Peyer's patch (tissue), 4 donors: ENCODE measurements at regions not wholly inside any gene's neighbourhood (a gene's known extent, or its start where the extent isn't known, plus 50 kb on each side); places are given as distances from the start of the nearest gene placed in this dataset.

Experiments used
- CTCF ChIP-seq, 6 experiments: fragments of 450-650 bp in 4 of 6; fragments of 200-600 bp in 2 of 6; sonication (generic) in 1 of 6; IDR thresholded peaks; one replicate each; pipeline ENCODE4 v1.5.1; 2017 to 2019; ENCODE audit warnings: antibody characterized with exemption in 6 of 6, mild to moderate bottlenecking in 3 of 6, moderate library complexity in 1 of 6
- POLR2A ChIP-seq, 2 donors: fragments of 450-650 bp; IDR thresholded peaks; one replicate each; pipeline ENCODE4 v1.5.1; 2017; ENCODE audit warnings: antibody characterized with exemption in 2 of 2, mild to moderate bottlenecking in 2 of 2, moderate library complexity in 2 of 2

- no peak for TF ChIP-seq CTCF (IDR thresholded peaks at IDR 0.05)
- no peak for TF ChIP-seq POLR2A (IDR thresholded peaks at IDR 0.05)
Observed at GRCh38 chr13:74045583-74045982, 88.6 kb downstream of the KLF12 start.
